Stimulated activated naive CD8-positive, alpha-beta T cell treated with anti-CD3 and anti-CD28 coated beads, Interleukin-15, amount 100 ng/mL, for 72 hours (primary cell): ENCODE measurements at regions not wholly inside any gene's neighbourhood (a gene's known extent, or its start where the extent isn't known, plus 50 kb on each side); places are given as distances from the start of the nearest gene placed in this dataset.

Experiments used
- ATAC-seq: fragments of 150-1000 bp; cut with Tn5 transposase; 2 replicates; pipeline ENCODE4 v1.10.0; 2021; ENCODE audit warnings: mild to moderate bottlenecking, moderate library complexity
- DNase-seq, 2 donors: peaks; one replicate each; pipeline ENCODE4 v3.0.0; 2021 to 2022
- H3K27ac Mint-ChIP-seq, 2 donors: one replicate each; pipeline ENCODE4 v1.8.0; 2022; ENCODE audit warnings: mild to moderate bottlenecking in 2 of 2, mixed read lengths in 2 of 2, moderate library complexity in 2 of 2
- H3K27me3 Mint-ChIP-seq: one replicate; pipeline ENCODE4 v1.8.0; 2022; ENCODE audit warnings: mixed read lengths
- H3K4me1 Mint-ChIP-seq: one replicate; pipeline ENCODE4 v1.8.0; 2022; ENCODE audit warnings: mild to moderate bottlenecking, mixed read lengths
- H3K4me3 Mint-ChIP-seq, 2 donors: one replicate each; pipeline ENCODE4 v1.8.0; 2022; ENCODE audit warnings: mild to moderate bottlenecking in 2 of 2, mixed read lengths in 2 of 2, moderate library complexity in 1 of 2
- H3K9me3 Mint-ChIP-seq, 2 donors: one replicate each; pipeline ENCODE4 v1.8.0; 2022; ENCODE audit warnings: mixed read lengths in 2 of 2

GRCh38 chr2:118791483-118791882 is 56.0 kb downstream of the EN1 start:
- H3K4me3 Mint-ChIP-seq, result no peak overlapping the region
- H3K27ac Mint-ChIP-seq, result no peak overlapping the region
- H3K9me3 Mint-ChIP-seq, result peaks cover 0 to under 1% of the 10 kb centered on the region in 2 donors
- ATAC-seq (no peak), DNase-seq (no peak)
- no peaks in the 10 kb centered on the region for H3K4me1 Mint-ChIP-seq
- peaks cover 70% of the 10 kb centered on the region for H3K27me3 Mint-ChIP-seq

- peaks cover 57% of the 10 kb centered on the region for H3K27me3 Mint-ChIP-seq
- H3K27ac Mint-ChIP-seq, result no peak overlapping the region
- H3K9me3 Mint-ChIP-seq, result no peaks in the 10 kb centered on the region
- H3K4me3 Mint-ChIP-seq, result no peak overlapping the region
- no peak for DNase-seq
- ATAC-seq, result no peak
- no peaks in the 10 kb centered on the region for H3K4me1 Mint-ChIP-seq
Measured at GRCh38 chr2:118786746-118787145, 60.7 kb downstream of the EN1 start.

DNA sequence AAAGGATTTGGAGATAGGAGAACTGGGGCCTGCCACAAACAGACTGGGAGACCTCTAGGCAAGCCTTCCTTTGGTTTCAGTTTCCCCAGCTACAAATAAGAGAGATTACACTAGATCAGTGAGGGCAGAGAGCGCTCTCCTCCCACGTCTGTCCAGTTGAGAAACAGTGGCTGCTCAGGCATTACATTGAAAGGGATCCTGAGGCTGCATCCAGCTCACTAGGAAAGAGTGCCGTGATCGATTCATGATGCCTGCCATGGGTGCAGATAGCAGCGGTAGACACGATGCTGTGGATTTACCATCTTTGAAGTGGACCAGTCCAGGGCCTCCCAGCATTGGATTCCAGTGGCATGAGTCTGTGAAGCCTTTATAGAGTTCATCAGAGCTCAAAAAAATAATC is 62.6 kb downstream of the EN1 start:
- ATAC-seq (no peak), DNase-seq (no peak)
- no peak overlapping the region for H3K27ac Mint-ChIP-seq
- no peak overlapping the region for H3K4me3 Mint-ChIP-seq
- no peaks in the 10 kb centered on the region for H3K4me1 Mint-ChIP-seq
- H3K27me3 Mint-ChIP-seq, result peaks cover 46% of the 10 kb centered on the region
- peaks cover 0 to 8% of the 10 kb centered on the region in 2 donors for H3K9me3 Mint-ChIP-seq

- no peak for ATAC-seq
Measured at GRCh38 chr2:118779362-118779761, 68.1 kb downstream of the EN1 start.

DNA sequence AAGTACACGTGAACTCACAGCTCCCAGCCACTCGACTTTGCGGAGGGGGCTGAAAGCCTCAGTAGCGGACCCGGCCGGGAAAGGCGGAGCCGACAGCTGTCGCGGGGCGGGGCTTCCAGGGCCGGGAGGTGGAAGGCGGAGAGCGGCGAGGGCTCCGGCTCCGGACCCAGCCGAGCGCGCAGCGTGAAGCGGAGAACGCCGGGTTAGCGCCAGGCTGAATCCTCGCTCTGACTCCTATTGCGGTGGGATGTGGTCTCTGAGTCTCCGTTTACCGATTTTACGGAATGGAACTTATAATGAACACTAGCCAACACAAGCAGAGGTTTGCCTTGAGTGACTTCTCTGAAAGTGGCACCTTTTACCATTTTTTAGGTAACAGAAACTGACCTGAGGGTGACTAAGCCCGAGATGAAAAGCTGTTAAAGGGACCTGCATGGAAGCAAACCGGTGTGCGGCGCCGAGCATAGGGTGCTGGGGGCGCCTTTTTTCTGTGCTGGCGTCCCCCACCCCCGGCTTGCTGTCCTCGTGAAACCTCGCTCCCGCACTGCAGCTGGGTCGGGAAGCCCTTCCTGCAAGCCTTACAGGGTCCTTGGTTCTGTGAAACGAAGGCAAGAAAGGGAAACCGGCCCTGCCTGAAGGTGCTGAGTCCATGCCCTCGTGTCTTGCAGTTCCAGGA is 72.9 kb downstream of the EN1 start:
- peaks cover 17% of the 10 kb centered on the region for H3K4me1 Mint-ChIP-seq
- H3K27ac Mint-ChIP-seq, result no peak overlapping the region
- peak; percentile 91 for ATAC-seq
- H3K27me3 Mint-ChIP-seq, result peaks cover 58% of the 10 kb centered on the region
- DNase-seq, result peak; percentile 2 to 66
- peaks cover 0 to 4% of the 10 kb centered on the region in 2 donors for H3K9me3 Mint-ChIP-seq
- H3K4me3 Mint-ChIP-seq, result peak overlapping the region; percentile 77 to 81

More at GRCh38 chr2:118779362-118779761, 68.1 kb downstream of the EN1 start:
- H3K4me3 Mint-ChIP-seq, result no peak overlapping the region
- DNase-seq, result no peak
- H3K4me1 Mint-ChIP-seq, result peaks cover 13% of the 10 kb centered on the region
- peaks cover 0 to 12% of the 10 kb centered on the region in 2 donors for H3K9me3 Mint-ChIP-seq
- H3K27ac Mint-ChIP-seq, result no peak overlapping the region
- H3K27me3 Mint-ChIP-seq, result peaks cover 40% of the 10 kb centered on the region

DNA sequence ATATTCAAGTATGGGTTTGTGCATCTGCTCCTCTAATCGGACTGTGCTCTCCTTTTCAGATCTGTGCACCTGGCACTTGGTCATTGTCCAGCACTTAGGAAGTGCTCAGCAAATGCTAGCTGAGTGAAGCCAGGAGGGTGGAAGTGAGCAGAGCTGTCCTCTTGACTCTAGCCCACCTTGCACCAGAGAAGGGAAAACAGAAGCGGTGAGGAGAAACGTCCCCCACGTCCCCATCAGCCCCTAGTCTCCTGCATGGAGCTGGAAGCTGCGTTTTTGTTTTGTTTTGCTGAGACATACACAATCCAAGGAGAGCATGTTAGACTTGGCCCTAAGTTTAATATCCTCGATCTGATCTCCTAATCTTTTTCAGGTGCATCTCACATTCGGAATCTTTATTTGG is 73.6 kb downstream of the EN1 start:
- no peak overlapping the region for H3K27ac Mint-ChIP-seq
- no peaks in the 10 kb centered on the region for H3K9me3 Mint-ChIP-seq
- ATAC-seq (no peak), DNase-seq (no peak)
- peaks cover 66% of the 10 kb centered on the region for H3K27me3 Mint-ChIP-seq
- peak overlapping the region in 1 of 2 donors; percentile 77 for H3K4me3 Mint-ChIP-seq
- peaks cover 17% of the 10 kb centered on the region for H3K4me1 Mint-ChIP-seq

- Mint-ChIP-seq H3K27ac (no peak overlapping the region), H3K27me3 (peaks cover 74% of the 10 kb centered on the region), H3K4me1 (peaks cover 17% of the 10 kb centered on the region), H3K9me3 (no peaks in the 10 kb centered on the region), H3K4me3 (no peak overlapping the region)
- DNase-seq, result no peak
- ATAC-seq, result no peak
Measured at GRCh38 chr2:118772487-118773200, 74.8 kb downstream of the EN1 start.

DNA sequence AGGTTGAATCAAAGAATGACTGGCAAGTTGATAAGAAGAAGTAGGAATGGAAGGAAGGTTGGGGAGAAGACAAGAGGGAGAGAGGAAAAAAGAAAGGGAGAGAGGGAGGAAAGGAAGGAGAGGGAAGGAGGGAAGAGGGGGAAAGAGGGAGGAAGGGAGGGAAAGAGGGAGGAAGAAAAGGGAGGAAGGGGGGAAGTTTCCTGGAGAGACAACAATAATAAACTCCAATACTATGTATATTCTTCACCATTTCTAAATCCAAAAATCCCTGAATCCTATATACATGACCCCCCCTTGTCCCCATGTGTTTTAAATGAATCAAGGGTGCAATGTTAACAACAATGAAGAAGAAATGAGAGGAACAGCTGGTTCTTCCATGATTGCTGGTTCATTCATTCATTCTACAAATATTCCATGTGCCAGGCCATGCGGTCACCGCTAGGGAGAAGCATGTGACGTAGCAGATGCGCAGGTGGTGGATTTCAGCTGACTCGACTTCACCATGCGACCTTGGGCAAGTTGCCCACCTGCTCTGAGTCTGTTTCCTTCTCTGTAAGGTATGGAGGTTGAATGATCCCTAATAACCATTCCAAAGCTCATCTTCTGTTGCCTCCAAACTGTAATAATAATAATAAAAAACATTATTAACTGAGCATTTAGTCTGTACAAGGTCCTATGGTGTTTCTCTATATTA is 77.6 kb downstream of the EN1 start:
- H3K4me3 Mint-ChIP-seq, result no peak overlapping the region
- peak overlapping the region in 1 of 2 donors; percentile 0 for H3K27ac Mint-ChIP-seq
- peaks cover 75% of the 10 kb centered on the region for H3K27me3 Mint-ChIP-seq
- H3K9me3 Mint-ChIP-seq, result no peaks in the 10 kb centered on the region
- DNase-seq (no peak), ATAC-seq (no peak)
- peaks cover 9% of the 10 kb centered on the region for H3K4me1 Mint-ChIP-seq

DNA sequence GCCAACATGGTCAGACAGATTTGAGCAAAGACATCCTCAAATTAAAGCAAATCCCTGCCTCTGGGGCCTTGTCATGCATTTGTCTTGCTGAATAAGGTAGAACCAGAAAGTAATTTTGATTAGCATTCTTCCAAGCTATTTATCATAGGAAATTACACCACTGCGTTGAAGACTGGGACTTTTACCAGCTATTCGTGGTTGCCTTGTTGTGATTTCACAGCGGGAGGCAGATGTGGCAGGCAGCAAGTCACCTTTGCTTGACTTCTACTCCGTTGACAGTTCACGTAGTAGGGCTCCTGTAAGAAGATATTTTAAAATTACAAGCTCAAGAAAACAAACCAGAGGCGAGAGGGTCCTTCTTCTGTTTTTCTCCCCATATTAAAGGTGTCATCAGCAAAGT is 80.6 kb downstream of the EN1 start:
- ATAC-seq (no peak), DNase-seq (no peak)
- Mint-ChIP-seq H3K9me3 (no peaks in the 10 kb centered on the region), H3K4me3 (no peak overlapping the region), H3K27ac (no peak overlapping the region), H3K4me1 (no peaks in the 10 kb centered on the region), H3K27me3 (peaks cover 75% of the 10 kb centered on the region)

- H3K27me3 Mint-ChIP-seq, result peaks cover 66% of the 10 kb centered on the region
- H3K4me1 Mint-ChIP-seq, result no peaks in the 10 kb centered on the region
- H3K27ac Mint-ChIP-seq, result no peak overlapping the region
- no peak for DNase-seq
- no peaks in the 10 kb centered on the region for H3K9me3 Mint-ChIP-seq
- H3K4me3 Mint-ChIP-seq, result no peak overlapping the region
- no peak for ATAC-seq
Measured at GRCh38 chr2:118764855-118765254, 82.6 kb downstream of the EN1 start.

DNA sequence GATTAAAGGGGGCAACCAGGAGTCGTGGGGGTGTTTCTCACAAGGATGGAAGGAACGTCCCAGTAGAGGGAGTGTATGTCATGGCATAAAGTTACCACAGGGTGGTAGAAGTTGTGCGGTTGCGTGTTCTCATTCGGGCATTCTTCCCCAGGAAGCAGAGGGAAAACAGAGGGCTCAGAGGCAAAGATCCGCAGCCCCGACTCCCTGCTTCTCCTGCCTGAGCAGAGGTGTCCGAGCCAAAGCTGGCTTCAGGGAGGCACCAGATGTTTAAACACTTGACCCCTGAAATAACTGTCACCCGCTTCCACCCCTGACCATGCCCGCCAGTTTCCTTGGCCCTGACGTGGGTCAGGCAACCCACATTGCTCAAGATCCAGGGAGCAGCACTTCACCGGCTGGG is 83.7 kb downstream of the EN1 start:
- Mint-ChIP-seq H3K27ac (no peak overlapping the region), H3K9me3 (no peaks in the 10 kb centered on the region), H3K4me3 (no peak overlapping the region), H3K4me1 (no peaks in the 10 kb centered on the region), H3K27me3 (peaks cover 68% of the 10 kb centered on the region)
- DNase-seq (no peak), ATAC-seq (no peak)

- Mint-ChIP-seq H3K27me3 (peaks cover 76% of the 10 kb centered on the region), H3K4me3 (no peak overlapping the region), H3K27ac (no peak overlapping the region), H3K9me3 (no peaks in the 10 kb centered on the region), H3K4me1 (no peaks in the 10 kb centered on the region)
- no peak for ATAC-seq
- no peak for DNase-seq
Measured at GRCh38 chr2:118762290-118762689, 85.2 kb downstream of the EN1 start.

- no peak overlapping the region for H3K4me3 Mint-ChIP-seq
- no peak overlapping the region for H3K27ac Mint-ChIP-seq
- peaks cover 79% of the 10 kb centered on the region for H3K27me3 Mint-ChIP-seq
- ATAC-seq, result no peak
- no peaks in the 10 kb centered on the region for H3K9me3 Mint-ChIP-seq
- H3K4me1 Mint-ChIP-seq, result no peaks in the 10 kb centered on the region
- DNase-seq, result no peak
Measured at GRCh38 chr2:118761771-118762170, 85.7 kb downstream of the EN1 start.

- Mint-ChIP-seq H3K4me3 (no peak overlapping the region), H3K9me3 (no peaks in the 10 kb centered on the region), H3K27me3 (peaks cover 57% of the 10 kb centered on the region), H3K27ac (no peak overlapping the region), H3K4me1 (no peaks in the 10 kb centered on the region)
- DNase-seq (no peak), ATAC-seq (no peak)
Measured at GRCh38 chr2:118755901-118756300, 91.5 kb downstream of the EN1 start.

GRCh38 chr2:118755384-118755783 is 92.1 kb downstream of the EN1 start:
- DNase-seq, result no peak
- Mint-ChIP-seq H3K9me3 (no peaks in the 10 kb centered on the region), H3K4me3 (no peak overlapping the region), H3K27ac (no peak overlapping the region), H3K27me3 (peaks cover 57% of the 10 kb centered on the region), H3K4me1 (no peaks in the 10 kb centered on the region)
- ATAC-seq, result no peak
